BJ (cell line): ENCODE measurements at regions not wholly inside any gene's neighbourhood (a gene's known extent, or its start where the extent isn't known, plus 50 kb on each side); places are given as distances from the start of the nearest gene placed in this dataset.
"Not testable (repeated sequence)": the region's sequence is repeated elsewhere in the genome, so short reads cannot be mapped to it uniquely, and the experiment has no call there.

Experiments used
- CTCF ChIA-PET: fragments of 350-600 bp; formaldehyde crosslinking; extraction: SDS; loops from one replicate; lab custom pipeline; 2021; ENCODE audit warnings: antibody characterized with exemption, inconsistent platforms; lab: Yijun Ruan, JAX
- POLR2A ChIA-PET: fragments of 300-600 bp; sonication (Branson Sonifier 250); formaldehyde crosslinking; extraction: SDS; loops from one replicate; lab custom pipeline; 2021; ENCODE audit warnings: antibody characterized with exemption; lab: Charles Lee
- DNase-seq: peaks from one replicate; pipeline ENCODE4 v3.0.0-alpha.2; 2011; ENCODE audit warnings: low read depth
- H3K27me3 ChIP-seq: 2 replicates; pipeline ENCODE4 v1.6.0; 2011; ENCODE audit warnings: low read length; ENCODE audit not compliant: control insufficient read depth, insufficient read depth
- H3K36me3 ChIP-seq: 2 replicates; pipeline ENCODE4 v1.5.1; 2011; ENCODE audit warnings: low read length; ENCODE audit not compliant: control insufficient read depth, insufficient read depth
- H3K4me3 ChIP-seq: 2 replicates; pipeline ENCODE4 v1.5.1; 2011; ENCODE audit warnings: low read depth, mild to moderate bottlenecking, control low read depth, low read length
- small RNA-seq: library from RNA; depleted of rRNA; stranded (forward); fragments of <200 nt; gene quantifications from one replicate; pipeline ENCODE3, GENCODE V24; 2012; ENCODE audit warnings: low replicate concordance, low read depth; ENCODE audit not compliant: insufficient read length

DNA sequence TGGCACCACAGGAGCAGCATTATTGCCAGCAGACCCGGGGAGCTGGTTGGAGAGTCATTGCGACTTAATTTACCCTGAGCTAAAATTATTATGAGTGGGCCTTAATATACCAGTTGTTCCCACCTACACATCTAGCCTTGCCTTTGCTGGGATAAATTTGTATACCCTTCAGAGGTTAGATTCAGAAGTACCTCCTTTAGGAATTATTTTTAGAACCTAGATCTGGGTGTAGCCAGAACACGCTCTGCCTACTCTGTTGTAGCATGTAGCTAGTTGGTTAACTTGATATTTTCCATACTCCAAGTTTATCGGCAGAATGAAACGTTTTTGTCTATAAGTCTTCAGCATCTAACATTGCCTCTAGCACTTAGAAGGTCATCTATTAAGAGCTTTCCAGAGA is 65.5 kb upstream of the SEC22B start:
- H3K4me3 ChIP-seq, H3K27me3 ChIP-seq, DNase-seq, POLR2A ChIA-PET, CTCF ChIA-PET, H3K36me3 ChIP-seq: not testable (repeated sequence)

DNA sequence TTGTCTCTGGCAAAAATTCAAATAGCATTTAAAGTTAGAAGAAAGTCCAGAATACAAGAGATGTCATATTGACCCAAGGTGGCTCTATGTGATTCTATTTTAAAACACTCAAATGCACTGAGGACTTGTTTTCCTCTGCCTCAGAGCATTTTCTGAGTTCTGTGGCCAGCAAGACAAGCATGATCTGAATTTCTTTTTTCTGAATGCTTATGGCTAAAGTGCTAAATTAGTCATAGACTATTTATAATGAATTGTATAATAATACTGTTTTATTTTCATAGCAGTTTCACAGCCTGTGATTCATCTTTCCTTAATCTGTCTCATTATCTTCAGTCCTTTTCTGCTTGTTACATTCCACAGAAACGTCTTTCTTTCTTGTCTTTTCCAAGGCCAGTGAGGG is 63.9 kb upstream of the SEC22B start:
- H3K4me3 ChIP-seq, H3K27me3 ChIP-seq, POLR2A ChIA-PET, DNase-seq, H3K36me3 ChIP-seq, CTCF ChIA-PET: not testable (repeated sequence)

DNA sequence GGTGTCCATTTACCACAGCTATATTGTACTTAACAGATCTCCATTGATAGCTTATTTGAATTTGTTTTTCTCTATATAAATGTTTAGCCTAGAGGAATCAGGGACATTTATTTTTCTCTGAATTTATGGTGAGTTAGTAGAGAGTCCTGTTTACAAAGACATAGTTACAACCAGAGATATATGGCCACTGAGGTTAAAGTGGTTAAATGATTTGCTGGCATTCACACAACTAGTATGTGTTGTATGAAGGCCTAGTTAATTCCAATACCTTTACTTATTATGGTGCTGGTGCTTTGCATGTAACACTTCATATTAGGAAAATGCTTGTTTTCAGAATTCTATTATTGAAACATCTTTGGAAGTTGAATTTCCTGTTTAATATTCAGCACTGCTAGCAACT is 63.0 kb upstream of the SEC22B start:
- H3K4me3 ChIP-seq, DNase-seq, POLR2A ChIA-PET, CTCF ChIA-PET, H3K36me3 ChIP-seq, H3K27me3 ChIP-seq: not testable (repeated sequence)

DNA sequence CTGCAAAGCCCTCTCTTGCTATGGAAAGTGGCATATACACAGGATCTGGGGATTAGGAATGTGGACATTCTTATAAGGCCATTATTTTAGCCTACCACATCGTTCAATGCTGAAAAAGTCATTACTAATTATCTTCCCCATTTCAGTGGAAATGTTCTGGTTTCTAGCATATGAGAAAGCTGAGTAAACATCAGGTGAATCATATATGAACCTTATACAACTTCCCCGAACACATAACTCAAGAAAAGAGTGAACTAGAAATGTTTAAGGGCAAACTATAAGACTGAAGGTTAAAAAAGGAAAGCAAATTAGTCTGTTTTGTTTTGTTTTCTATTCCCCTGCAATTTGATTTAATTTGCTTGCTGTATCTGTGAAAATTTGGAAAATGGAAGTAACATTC is 62.5 kb upstream of the SEC22B start:
- H3K27me3 ChIP-seq, CTCF ChIA-PET, H3K4me3 ChIP-seq, POLR2A ChIA-PET, DNase-seq, H3K36me3 ChIP-seq: not testable (repeated sequence)

DNA sequence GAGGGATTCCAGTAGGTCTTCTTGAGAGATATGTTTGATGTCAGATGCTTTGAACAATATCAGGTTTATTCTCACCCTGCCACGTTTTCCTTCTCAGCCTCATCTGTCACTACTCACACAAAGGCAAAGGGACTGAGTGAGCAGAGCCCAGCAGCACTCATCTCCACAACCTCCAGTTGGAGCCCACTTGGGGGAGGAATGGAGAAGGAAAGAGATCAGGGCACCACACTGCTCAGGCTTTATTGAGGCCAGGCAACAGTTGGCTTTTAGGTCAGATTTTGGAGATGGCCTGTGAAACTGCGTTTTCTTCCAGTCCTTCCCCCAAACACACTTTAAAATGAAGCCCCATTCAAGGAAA is 57.3 kb upstream of the SEC22B start:
- DNase-seq, POLR2A ChIA-PET, CTCF ChIA-PET, H3K4me3 ChIP-seq, H3K27me3 ChIP-seq, H3K36me3 ChIP-seq: not testable (repeated sequence)

DNA sequence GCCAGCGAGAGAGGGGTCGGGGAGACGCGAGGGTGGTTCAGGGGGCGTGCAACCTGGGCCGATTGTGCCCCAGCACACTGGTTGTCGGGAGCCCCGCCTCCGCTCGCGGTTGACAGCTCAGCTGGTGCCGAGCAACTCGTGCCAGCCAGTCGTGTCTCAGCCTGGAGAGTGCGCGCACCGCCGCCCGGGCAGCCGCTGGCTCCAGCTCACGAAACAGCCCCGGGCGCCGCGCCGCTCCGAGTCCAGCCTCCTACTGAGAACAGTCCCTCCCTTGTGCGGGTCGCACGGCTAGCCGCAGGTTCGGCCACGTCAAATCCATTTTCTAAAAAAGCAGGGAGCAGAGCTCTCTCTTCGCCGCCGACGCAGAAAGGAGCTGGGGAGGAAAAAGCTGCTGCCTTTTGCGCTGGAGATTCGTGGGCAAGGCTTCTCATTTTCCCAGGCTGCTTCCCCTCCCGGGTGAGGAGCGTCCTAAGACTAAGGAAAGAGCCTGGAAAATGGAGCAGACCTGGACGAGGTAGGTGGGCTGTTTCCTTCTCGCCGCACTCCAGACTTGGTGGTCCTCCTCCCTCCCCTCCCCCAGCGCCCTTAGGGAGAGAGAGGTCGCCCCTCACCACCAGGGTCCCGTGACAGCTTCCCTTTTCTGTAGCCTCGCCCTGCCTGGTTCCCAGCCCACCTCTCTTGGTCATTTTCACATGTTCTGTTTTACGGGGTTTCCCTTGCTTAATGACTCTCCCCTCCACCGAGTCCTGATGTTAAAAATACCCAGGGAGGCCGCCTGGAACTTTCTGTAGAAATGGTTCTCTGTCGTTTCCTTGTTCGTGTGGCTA is 56.7 kb upstream of the SEC22B start:
- H3K27me3 ChIP-seq, DNase-seq, POLR2A ChIA-PET, H3K36me3 ChIP-seq, CTCF ChIA-PET: not testable (repeated sequence)
- H3K4me3 ChIP-seq: peak overlapping the region; percentile 33

DNA sequence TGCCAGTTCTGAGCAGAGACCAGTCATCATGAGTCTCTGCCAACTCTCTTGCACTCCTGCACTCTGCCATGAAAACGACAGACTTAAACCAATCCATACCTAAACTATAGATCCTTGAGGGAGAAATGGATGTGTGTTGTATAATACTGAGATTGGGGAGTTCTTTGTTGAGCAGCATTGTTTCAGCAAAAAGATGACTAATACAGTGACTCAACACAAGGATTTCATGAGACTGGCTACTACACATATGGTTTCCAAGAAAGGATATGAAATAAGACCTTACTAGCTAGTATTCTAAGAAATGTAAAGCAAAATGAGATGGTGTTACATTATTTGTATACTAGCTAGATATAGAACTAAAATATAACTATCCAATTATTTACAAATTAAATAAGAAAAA is 53.5 kb upstream of the SEC22B start:
- H3K4me3 ChIP-seq, CTCF ChIA-PET, H3K27me3 ChIP-seq, DNase-seq, H3K36me3 ChIP-seq, POLR2A ChIA-PET: not testable (repeated sequence)

Small RNA genes lying in the stretch of these regions (small RNA-seq; reads per million reads assigned to genes)
- 3.2 reads per million, percentile 41 among the genes with 10 or more reads in this experiment for gene RF00003
